NCI-H524 (cell line): ENCODE measurements at regions not wholly inside any gene's neighbourhood (a gene's known extent, or its start where the extent isn't known, plus 50 kb on each side); places are given as distances from the start of the nearest gene placed in this dataset.

Experiments used
- DNase-seq, 2 experiments: peaks; one replicate each; lab custom pipeline; 2025; lab: John Stamatoyannopoulos, UW

GRCh38 chr4:60013464-60014184, 1186.5 kb upstream of the ADGRL3 start:
- DNase-seq: no peak

- no peak for DNase-seq
Measured at GRCh38 chr4:60016971-60017370, 1183.2 kb upstream of the ADGRL3 start.

- no peak for DNase-seq
Measured at GRCh38 chr4:60019180-60019579, 1180.9 kb upstream of the ADGRL3 start.

GRCh38 chr4:60019946-60020345, 1180.2 kb upstream of the ADGRL3 start:
- no peak for DNase-seq

GRCh38 chr4:60020389-60020788, 1179.7 kb upstream of the ADGRL3 start:
- no peak for DNase-seq

GRCh38 chr4:60033826-60034225, 1166.3 kb upstream of the ADGRL3 start:
- peak; percentile 7 to 29 for DNase-seq

GRCh38 chr4:60034361-60034760, 1165.8 kb upstream of the ADGRL3 start:
- no peak for DNase-seq

GRCh38 chr4:60039908-60040307, 1160.2 kb upstream of the ADGRL3 start:
- no peak for DNase-seq

GRCh38 chr4:60042231-60042652, 1157.9 kb upstream of the ADGRL3 start:
- no peak for DNase-seq

GRCh38 chr4:60042941-60043340, 1157.2 kb upstream of the ADGRL3 start:
- DNase-seq: no peak

GRCh38 chr4:60078984-60079383, 1121.1 kb upstream of the ADGRL3 start:
- DNase-seq: no peak

GRCh38 chr4:60081839-60082238, 1118.3 kb upstream of the ADGRL3 start:
- DNase-seq: no peak

- no peak for DNase-seq
Measured at GRCh38 chr4:60088807-60089486, 1111.2 kb upstream of the ADGRL3 start.

GRCh38 chr4:60089546-60090273, 1110.4 kb upstream of the ADGRL3 start:
- no peak for DNase-seq

GRCh38 chr4:60096676-60097075, 1103.5 kb upstream of the ADGRL3 start:
- no peak for DNase-seq

GRCh38 chr4:60116592-60116991, 1083.5 kb upstream of the ADGRL3 start:
- no peak for DNase-seq

GRCh38 chr4:60117726-60118323, 1082.3 kb upstream of the ADGRL3 start:
- DNase-seq: no peak

- DNase-seq: no peak
Measured at GRCh38 chr4:60122820-60123219, 1077.3 kb upstream of the ADGRL3 start.

- DNase-seq: no peak
Measured at GRCh38 chr4:60128888-60129287, 1071.2 kb upstream of the ADGRL3 start.

GRCh38 chr4:60129740-60130139, 1070.4 kb upstream of the ADGRL3 start:
- no peak for DNase-seq

GRCh38 chr4:60133375-60133774, 1066.8 kb upstream of the ADGRL3 start:
- DNase-seq: no peak

- DNase-seq: no peak
Measured at GRCh38 chr4:60134099-60134498, 1066.0 kb upstream of the ADGRL3 start.

- DNase-seq: no peak
Measured at GRCh38 chr4:60155088-60155487, 1045.0 kb upstream of the ADGRL3 start.
